ENCODE measurements at regions not wholly inside any gene's neighbourhood (a gene's known extent, or its start where the extent isn't known, plus 50 kb on each side); places are given as distances from the start of the nearest gene placed in this dataset.

DNA sequence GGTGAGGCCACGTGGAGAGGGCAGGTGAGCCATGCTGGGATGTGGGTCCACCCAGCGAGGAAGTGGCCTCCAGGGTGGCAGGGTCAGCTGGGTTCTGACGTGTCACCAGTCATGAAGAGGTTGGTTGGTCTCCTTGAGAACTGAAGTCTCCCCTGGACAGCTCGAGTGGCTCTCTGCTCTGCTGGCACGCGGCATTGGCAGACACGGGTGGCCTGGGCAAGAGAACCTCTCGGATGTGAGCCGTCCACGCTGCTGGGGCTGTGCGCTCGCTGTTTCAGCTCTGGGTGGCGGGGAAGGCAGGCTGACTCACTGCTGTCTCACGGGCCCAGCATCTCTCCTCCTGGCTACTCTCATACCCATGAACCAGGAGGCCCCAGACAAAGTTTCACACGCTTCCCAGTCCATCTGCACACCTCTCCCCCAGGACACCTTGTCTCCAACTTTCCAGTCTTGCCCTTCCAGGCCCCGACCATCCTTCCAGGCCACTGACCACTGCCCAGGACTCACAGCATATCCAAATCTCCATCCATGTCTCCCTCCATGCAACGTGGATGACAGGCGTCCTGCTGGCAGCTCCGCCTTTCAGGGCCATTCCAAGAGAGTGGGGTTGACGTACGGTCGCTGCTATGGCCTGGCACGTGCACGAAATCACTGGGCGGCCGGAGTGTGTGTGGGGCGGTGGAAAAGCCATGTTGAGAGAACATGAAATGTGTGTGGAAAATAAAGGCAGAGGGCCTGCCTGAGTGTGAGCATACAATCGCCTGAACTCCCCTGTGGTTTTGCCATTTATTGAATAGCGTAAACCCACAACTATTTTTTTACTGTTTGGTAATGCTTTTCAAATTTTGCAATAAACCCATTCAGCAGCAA lies 145.0 kb upstream of the COL5A1 start:
- TF ChIP-seq, protein P1, sequence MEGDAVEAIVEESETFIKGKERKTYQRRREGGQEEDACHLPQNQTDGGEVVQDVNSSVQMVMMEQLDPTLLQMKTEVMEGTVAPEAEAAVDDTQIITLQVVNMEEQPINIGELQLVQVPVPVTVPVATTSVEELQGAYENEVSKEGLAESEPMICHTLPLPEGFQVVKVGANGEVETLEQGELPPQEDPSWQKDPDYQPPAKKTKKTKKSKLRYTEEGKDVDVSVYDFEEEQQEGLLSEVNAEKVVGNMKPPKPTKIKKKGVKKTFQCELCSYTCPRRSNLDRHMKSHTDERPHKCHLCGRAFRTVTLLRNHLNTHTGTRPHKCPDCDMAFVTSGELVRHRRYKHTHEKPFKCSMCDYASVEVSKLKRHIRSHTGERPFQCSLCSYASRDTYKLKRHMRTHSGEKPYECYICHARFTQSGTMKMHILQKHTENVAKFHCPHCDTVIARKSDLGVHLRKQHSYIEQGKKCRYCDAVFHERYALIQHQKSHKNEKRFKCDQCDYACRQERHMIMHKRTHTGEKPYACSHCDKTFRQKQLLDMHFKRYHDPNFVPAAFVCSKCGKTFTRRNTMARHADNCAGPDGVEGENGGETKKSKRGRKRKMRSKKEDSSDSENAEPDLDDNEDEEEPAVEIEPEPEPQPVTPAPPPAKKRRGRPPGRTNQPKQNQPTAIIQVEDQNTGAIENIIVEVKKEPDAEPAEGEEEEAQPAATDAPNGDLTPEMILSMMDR (IDR thresholded peaks at IDR 0.05): no peak
- TF ChIP-seq POLR2A (IDR thresholded peaks at IDR 0.05): no peak
- no peaks in the 10 kb centered on the region for H3K9me3 ChIP-seq
- H3K27ac ChIP-seq: no peak overlapping the region
- intact Hi-C loops (cut with DNase I): no loop called here
- H3K36me3 ChIP-seq (replicated peaks in 1 of 2; ENCODE audit: insufficient read depth in 1 of 2, low read depth in 2 of 2): no peaks in the 10 kb centered on the region
- ATAC-seq (no peak), DNase-seq (no peak)
- H3K4me1 ChIP-seq: no peaks in the 10 kb centered on the region
- no peaks in the 10 kb centered on the region for H3K27me3 ChIP-seq
- no peak overlapping the region for H3K4me3 ChIP-seq
- 63 to 70% methylated on average over 17 to 29 of the region's 29 CpGs for WGBS, 2 donors

DNA sequence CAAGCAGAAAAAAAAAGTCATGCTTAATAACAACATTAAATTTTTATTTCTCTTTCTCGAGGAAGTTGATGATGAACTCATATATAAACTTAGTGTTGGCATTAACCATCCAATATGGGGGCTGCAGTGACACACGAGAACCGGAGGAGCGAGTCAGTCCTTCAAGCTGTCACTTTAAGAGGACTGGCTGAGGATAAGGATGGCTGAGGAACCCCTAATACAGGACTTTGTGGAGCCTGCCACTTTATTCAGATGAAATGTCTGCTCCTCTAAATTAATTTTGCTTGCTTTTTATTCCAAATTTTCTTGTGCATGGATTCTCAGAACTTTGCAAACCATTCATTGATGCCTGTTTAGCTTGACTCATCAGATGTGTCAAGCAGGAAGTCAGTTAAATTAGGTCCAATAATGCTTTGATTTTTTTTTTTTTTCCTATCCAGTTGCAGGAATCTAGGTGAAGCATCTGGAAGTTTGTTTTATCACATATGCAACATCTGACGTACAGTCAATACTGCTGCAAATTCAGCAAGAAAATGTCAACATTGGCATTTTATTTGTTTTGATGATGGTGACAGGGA lies 144.2 kb upstream of the COL5A1 start:
- WGBS, 2 donors: 47 to 57% methylated on average over 5 of the region's 5 CpGs
- H3K27me3 ChIP-seq: no peaks in the 10 kb centered on the region
- DNase-seq (no peak), ATAC-seq (no peak)
- no peak overlapping the region for H3K4me3 ChIP-seq
- no peaks in the 10 kb centered on the region for H3K9me3 ChIP-seq
- intact Hi-C loops (cut with DNase I): no loop called here
- H3K4me1 ChIP-seq: no peaks in the 10 kb centered on the region
- H3K36me3 ChIP-seq (replicated peaks in 1 of 2; ENCODE audit: insufficient read depth in 1 of 2, low read depth in 2 of 2): no peaks in the 10 kb centered on the region
- TF ChIP-seq, protein P1 (IDR thresholded peaks at IDR 0.05): no peak
- no peak for TF ChIP-seq POLR2A (IDR thresholded peaks at IDR 0.05)
- H3K27ac ChIP-seq: no peak overlapping the region

DNA sequence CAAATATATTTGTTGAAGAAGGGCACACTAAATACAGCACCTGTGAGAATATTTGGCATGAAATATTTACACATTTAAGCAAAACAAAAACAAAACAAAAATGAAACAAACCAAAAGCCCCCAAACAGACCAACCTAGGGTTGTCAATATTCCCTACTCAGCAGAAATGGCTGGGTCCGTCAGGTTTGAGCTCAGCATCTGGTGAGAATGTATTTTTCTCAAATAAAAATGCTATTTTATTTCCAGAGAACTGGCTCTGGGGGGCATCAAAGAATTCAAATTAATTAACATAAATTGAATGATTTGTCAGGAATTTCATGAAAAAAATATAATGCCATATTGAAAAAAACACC lies 142.8 kb upstream of the COL5A1 start:
- TF ChIP-seq POLR2A (IDR thresholded peaks at IDR 0.05): no peak
- TF ChIP-seq, protein P1 (IDR thresholded peaks at IDR 0.05): no peak
- DNase-seq (no peak), ATAC-seq (no peak)
- Histone ChIP-seq H3K4me1 (no peaks in the 10 kb centered on the region), H3K4me3 (no peak overlapping the region), H3K36me3 (replicated peaks in 1 of 2; ENCODE audit: insufficient read depth in 1 of 2, low read depth in 2 of 2) (no peaks in the 10 kb centered on the region), H3K9me3 (no peaks in the 10 kb centered on the region), H3K27ac (no peak overlapping the region), H3K27me3 (no peaks in the 10 kb centered on the region)
- intact Hi-C loops (cut with DNase I): no loop called here
- WGBS, 2 donors: 81 to 92% methylated on average over 1 of the region's 1 CpG

DNA sequence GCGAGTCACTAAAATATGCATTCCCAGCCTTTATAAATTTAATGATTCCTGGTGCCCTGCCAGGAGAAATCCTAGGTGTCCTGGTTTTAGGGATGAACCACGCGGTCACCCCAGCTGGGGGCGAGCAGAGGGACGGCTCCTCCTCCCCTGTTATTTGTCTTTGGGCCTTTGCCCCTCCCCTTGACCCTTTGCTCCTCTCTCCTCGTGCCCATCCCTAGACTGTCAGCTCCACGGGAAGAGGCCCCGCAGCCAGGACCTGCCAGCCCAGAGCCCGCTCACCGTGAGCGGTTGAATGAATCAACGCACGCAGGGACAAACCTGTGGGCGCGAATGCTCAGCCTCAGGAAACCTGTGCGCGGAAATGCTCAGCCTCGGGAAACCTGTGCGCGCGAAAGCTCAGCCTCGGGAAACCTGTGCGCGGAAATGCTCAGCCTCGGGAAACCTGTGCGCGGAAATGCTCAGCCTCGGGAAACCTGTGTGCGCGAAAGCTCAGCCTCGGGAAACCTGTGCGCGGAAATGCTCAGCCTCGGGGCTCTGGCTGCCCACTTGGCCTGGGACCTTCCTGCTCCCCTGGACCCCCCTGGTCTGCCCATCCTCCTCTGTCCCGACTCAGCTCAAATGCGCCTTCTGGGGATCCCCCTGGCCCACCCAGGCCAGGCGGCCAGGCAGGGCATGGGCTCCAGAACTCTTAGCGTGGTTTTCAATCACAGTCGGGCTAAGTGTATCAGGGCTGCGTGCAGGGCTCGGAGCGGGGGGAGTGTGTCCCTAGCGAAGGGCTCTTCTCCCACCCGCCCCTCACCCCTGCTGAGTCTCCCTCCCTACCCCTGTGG lies 140.5 kb upstream of the COL5A1 start:
- 8 to 9% methylated on average over 37 to 44 of the region's 44 CpGs for WGBS, 2 donors
- ATAC-seq: no peak
- intact Hi-C loops (cut with DNase I): no loop called here
- Histone ChIP-seq H3K27ac (no peak overlapping the region), H3K4me1 (no peaks in the 10 kb centered on the region), H3K4me3 (no peak overlapping the region), H3K36me3 (replicated peaks in 1 of 2; ENCODE audit: insufficient read depth in 1 of 2, low read depth in 2 of 2) (no peaks in the 10 kb centered on the region), H3K9me3 (no peaks in the 10 kb centered on the region), H3K27me3 (no peaks in the 10 kb centered on the region)
- DNase-seq: no peak
- TF ChIP-seq POLR2A (IDR thresholded peaks at IDR 0.05): no peak
- TF ChIP-seq, protein P1 (IDR thresholded peaks at IDR 0.05): no peak

Data from body of pancreas (tissue), 4 donors.